H9 (cell line): ENCODE measurements at regions not wholly inside any gene's neighbourhood (a gene's known extent, or its start where the extent isn't known, plus 50 kb on each side); places are given as distances from the start of the nearest gene placed in this dataset.

ENCODE experiments used
- DNase-seq: peaks from one replicate; pipeline ENCODE4 v3.0.0-alpha.2; 2017
- H2AFZ ChIP-seq: one replicate; pipeline ENCODE4 v1.6.1; 2013; ENCODE audit warnings: mild to moderate bottlenecking, low read length, control low read depth, moderate library complexity
- H2AK5ac ChIP-seq: 2 replicates; pipeline ENCODE4 v1.6.1; 2013; ENCODE audit warnings: low read length, control low read depth, mixed read lengths; ENCODE audit not compliant: insufficient read length
- H2BK120ac ChIP-seq: one replicate; pipeline ENCODE4 v1.6.1; 2013; ENCODE audit warnings: low read depth, mild to moderate bottlenecking, low read length, control low read depth, inconsistent platforms; ENCODE audit not compliant: poor library complexity, severe bottlenecking
- H2BK12ac ChIP-seq: 2 replicates; pipeline ENCODE4 v1.6.1; 2013; ENCODE audit warnings: low read length, control low read depth, mixed read lengths, low read depth; ENCODE audit not compliant: insufficient read length
- H2BK15ac ChIP-seq: 2 replicates; pipeline ENCODE4 v1.6.1; 2013; ENCODE audit warnings: low read depth, low read length, control low read depth
- H2BK20ac ChIP-seq: one replicate; pipeline ENCODE4 v1.6.1; 2013; ENCODE audit warnings: low read depth, mild to moderate bottlenecking, low read length, control low read depth, inconsistent platforms; ENCODE audit not compliant: poor library complexity, severe bottlenecking
- H2BK5ac ChIP-seq: 2 replicates; pipeline ENCODE4 v1.6.1; 2013; ENCODE audit warnings: low read length, control low read depth, mixed read lengths; ENCODE audit not compliant: insufficient read length
- H3K14ac ChIP-seq: 2 replicates; pipeline ENCODE4 v1.6.1; 2013; ENCODE audit warnings: low read length, control low read depth; ENCODE audit not compliant: insufficient read depth
- H3K18ac ChIP-seq: 2 replicates; pipeline ENCODE4 v1.6.1; 2013; ENCODE audit warnings: low read depth, mild to moderate bottlenecking, mixed read lengths, low read length, control low read depth; ENCODE audit not compliant: insufficient read length
- H3K23ac ChIP-seq: 2 replicates; pipeline ENCODE4 v1.6.1; 2013; ENCODE audit warnings: low read length, control low read depth, mixed read lengths, low read depth; ENCODE audit not compliant: insufficient read length
- H3K23me2 ChIP-seq: 2 replicates; pipeline ENCODE4 v1.6.1; 2013; ENCODE audit warnings: low read depth, mild to moderate bottlenecking, mixed read lengths, low read length, control low read depth; ENCODE audit not compliant: insufficient read length, poor library complexity, severe bottlenecking
- H3K27ac ChIP-seq: 2 replicates; pipeline ENCODE4 v1.5.1; 2013; ENCODE audit warnings: low read length, control low read depth, mixed read lengths, low read depth; ENCODE audit not compliant: insufficient read length
- H3K27me3 ChIP-seq: 2 replicates; pipeline ENCODE4 v1.6.1; 2013; ENCODE audit warnings: low read length, control low read depth, inconsistent platforms; ENCODE audit not compliant: insufficient read depth
- H3K4ac ChIP-seq: 2 replicates; pipeline ENCODE4 v1.6.1; 2013; ENCODE audit warnings: low read depth, mild to moderate bottlenecking, control low read depth, inconsistent platforms, low read length, moderate library complexity
- H3K4me1 ChIP-seq: 2 replicates; pipeline ENCODE4 v1.6.1; 2013; ENCODE audit warnings: low read length, control low read depth, inconsistent platforms; ENCODE audit not compliant: insufficient read depth
- H3K4me2 ChIP-seq: 2 replicates; pipeline ENCODE4 v1.6.1; 2013; ENCODE audit warnings: low read length, control low read depth, mixed read lengths; ENCODE audit not compliant: insufficient read length, insufficient read depth
- H3K56ac ChIP-seq: 2 replicates; pipeline ENCODE4 v1.6.1; 2013; ENCODE audit warnings: low read depth, mild to moderate bottlenecking, mixed read lengths, low read length, control low read depth; ENCODE audit not compliant: insufficient read length
- H3K79me1 ChIP-seq: 2 replicates; pipeline ENCODE4 v1.6.1; 2013; ENCODE audit warnings: low read depth, mild to moderate bottlenecking, moderate library complexity, low read length, control low read depth, inconsistent platforms; ENCODE audit not compliant: insufficient read depth, poor library complexity, severe bottlenecking
- H3K79me2 ChIP-seq: 2 replicates; pipeline ENCODE4 v1.6.1; 2013; ENCODE audit warnings: low read length, control low read depth, inconsistent platforms; ENCODE audit not compliant: insufficient read depth
- H3K9ac ChIP-seq: 2 replicates; pipeline ENCODE4 v1.6.1; 2013; ENCODE audit warnings: low read length, control low read depth, mixed read lengths; ENCODE audit not compliant: insufficient read length; ENCODE audit errors: extremely low read depth
- H3K9me3 ChIP-seq: one replicate; pipeline ENCODE4 v1.6.1; 2013; ENCODE audit warnings: low read depth, low read length, inconsistent platforms; ENCODE audit not compliant: control insufficient read depth
- H3T11ph ChIP-seq: one replicate; pipeline ENCODE4 v1.6.1; 2013; ENCODE audit warnings: mild to moderate bottlenecking, low read length, control low read depth, inconsistent platforms
- H4K20me1 ChIP-seq: one replicate; pipeline ENCODE4 v1.6.1; 2013; ENCODE audit not compliant: control insufficient read depth, insufficient read length, insufficient read depth
- H4K5ac ChIP-seq: 2 replicates; pipeline ENCODE4 v1.6.1; 2013; ENCODE audit warnings: low read depth, mild to moderate bottlenecking, mixed read lengths, low read length, control low read depth; ENCODE audit not compliant: insufficient read length
- H4K8ac ChIP-seq: replicated peaks from 2 replicates; pipeline ENCODE4 v1.6.1; 2013; ENCODE audit warnings: low read length, control low read depth, mixed read lengths, low read depth; ENCODE audit not compliant: insufficient read length
- H4K91ac ChIP-seq: 2 replicates; pipeline ENCODE4 v1.6.1; 2013; ENCODE audit warnings: low read depth, mild to moderate bottlenecking, moderate library complexity, mixed read lengths, low read length, control low read depth; ENCODE audit not compliant: insufficient read length
- H3K27ac Mint-ChIP-seq, 3 experiments: 2 replicates in 2 of 3; 3 replicates in 1 of 3; pipeline ENCODE4 v1.8.0; 2020 to 2021; ENCODE audit warnings: mixed read lengths in 3 of 3, mild to moderate bottlenecking in 1 of 3, moderate library complexity in 1 of 3
- H3K27me3 Mint-ChIP-seq: 2 replicates; pipeline ENCODE4 v1.8.0; 2021; ENCODE audit warnings: low read depth, mild to moderate bottlenecking, moderate library complexity, mixed read lengths
- H3K36me3 Mint-ChIP-seq, 3 experiments: 2 replicates in 2 of 3; 3 replicates in 1 of 3; pipeline ENCODE4 v1.8.0; 2020 to 2021; ENCODE audit warnings: low read depth in 3 of 3, mixed read lengths in 3 of 3; ENCODE audit not compliant: insufficient read depth in 1 of 3
- H3K4me1 Mint-ChIP-seq, 2 experiments: 2 replicates each; pipeline ENCODE4 v1.8.0; 2020; ENCODE audit warnings: mixed read lengths in 2 of 2
- H3K4me3 Mint-ChIP-seq, 2 experiments: 2 replicates in 1 of 2; 3 replicates in 1 of 2; pipeline ENCODE4 v1.8.0; 2020 to 2021; ENCODE audit warnings: mild to moderate bottlenecking in 2 of 2, mixed read lengths in 2 of 2, moderate library complexity in 1 of 2
- H3K9me3 Mint-ChIP-seq, 2 experiments: 2 replicates in 1 of 2; 3 replicates in 1 of 2; pipeline ENCODE4 v1.8.0; 2020; ENCODE audit warnings: mild to moderate bottlenecking in 2 of 2, mixed read lengths in 2 of 2, moderate library complexity in 1 of 2
- CTCF ChIP-seq: fragments of 200-600 bp; sonication (generic); conservative IDR thresholded peaks from 3 replicates; pipeline ENCODE4 v1.8.0; 2021; ENCODE audit warnings: antibody characterized with exemption, mild to moderate bottlenecking
- WGBS: extraction: QIAGEN DNeasy Blood & Tissue Kit; methylation state at CpG from one replicate; pipeline ENCODE4 v1.1.7; 2013; ENCODE audit warnings: missing lambda C conversion rate, low lambda C conversion rate, mixed read lengths; ENCODE audit not compliant: insufficient read length; ENCODE audit errors: extremely low coverage; 5-methylcytosine and 5-hydroxymethylcytosine counted together

DNA sequence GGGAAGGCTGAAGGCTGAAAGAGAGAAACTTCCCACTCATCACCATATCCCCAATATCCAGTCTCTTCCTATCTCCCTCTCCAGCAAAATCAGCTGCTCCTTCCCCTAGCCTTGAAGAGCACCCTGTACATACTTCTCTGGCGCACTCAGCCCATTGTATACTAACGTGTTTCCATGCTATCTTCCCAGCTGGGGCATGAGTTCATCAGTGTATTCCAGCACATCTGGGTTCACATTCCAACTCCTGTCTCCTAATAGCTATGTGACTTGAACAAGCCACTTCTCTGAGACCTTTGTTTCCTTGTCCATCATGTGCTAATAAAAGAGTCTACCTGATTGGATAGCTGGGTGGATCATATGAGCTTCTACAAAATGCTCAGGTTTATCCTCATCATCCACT is 51.1 kb upstream of the OLIG2 start:
- H2BK5ac ChIP-seq: no peak overlapping the region
- no peaks in the 10 kb centered on the region for H3K79me1 ChIP-seq
- H3K27me3 ChIP-seq: no peaks in the 10 kb centered on the region
- no peak for DNase-seq
- H3K4me1 ChIP-seq: peaks cover 7% of the 10 kb centered on the region; the same call in 1 of the 2 replicates
- H4K91ac ChIP-seq: no peak overlapping the region
- H3K14ac ChIP-seq: no peak overlapping the region
- no peak for TF ChIP-seq CTCF
- no peak overlapping the region for H3K18ac ChIP-seq
- H2BK15ac ChIP-seq: no peak overlapping the region
- H3K4me1 Mint-ChIP-seq: peaks cover 24 to 25% of the 10 kb centered on the region in 2 experiments
- no peaks in the 10 kb centered on the region for H3K23me2 ChIP-seq
- H2BK20ac ChIP-seq: no peak overlapping the region
- H3K23ac ChIP-seq: no peak overlapping the region
- H3T11ph ChIP-seq: no peak overlapping the region
- no peak overlapping the region for H3K4me2 ChIP-seq
- no peak overlapping the region for H2AFZ ChIP-seq
- H3K36me3 Mint-ChIP-seq: peaks cover 0 to 7% (median under 1%) of the 10 kb centered on the region in 3 experiments; a peak in 2 of 7 replicates
- no peak overlapping the region for H3K9ac ChIP-seq
- H2BK120ac ChIP-seq: no peak overlapping the region
- WGBS: no CpG with 5 or more reads among the region's 2 CpGs
- no peaks in the 10 kb centered on the region for H3K79me2 ChIP-seq
- no peak overlapping the region; a peak in 1 of 5 replicates for H3K4me3 Mint-ChIP-seq
- H3K27me3 Mint-ChIP-seq: peaks cover 8% of the 10 kb centered on the region
- no peak overlapping the region for H3K27ac ChIP-seq
- H3K27ac Mint-ChIP-seq: no peak overlapping the region
- H4K20me1 ChIP-seq: no peaks in the 10 kb centered on the region
- H2AK5ac ChIP-seq: no peak overlapping the region
- H3K4ac ChIP-seq: no peak overlapping the region
- no peaks in the 10 kb centered on the region for H3K9me3 ChIP-seq
- no peak overlapping the region for H4K8ac ChIP-seq
- H3K9me3 Mint-ChIP-seq: peaks cover 4 to 5% of the 10 kb centered on the region in 2 experiments; a peak in 4 of 5 replicates
- H3K56ac ChIP-seq: no peak overlapping the region
- H2BK12ac ChIP-seq: no peak overlapping the region
- H4K5ac ChIP-seq: no peak overlapping the region
